Skin epidermis (tissue), 12 donors: ENCODE measurements at regions not wholly inside any gene's neighbourhood (a gene's known extent, or its start where the extent isn't known, plus 50 kb on each side); places are given as distances from the start of the nearest gene placed in this dataset.

Source experiments
- H3K27ac ChIP-seq, 21 experiments: fragments of 200-600 bp; sonication (generic) in 11 of 21; one replicate each; pipeline ENCODE4 v1.5.0; 2020; ENCODE audit warnings: mild to moderate bottlenecking in 3 of 21, inconsistent platforms in 2 of 21, moderate library complexity in 2 of 21
- H3K4me3 ChIP-seq, 7 experiments: fragments of 200-600 bp; sonication (generic) in 2 of 7; one replicate each; pipeline ENCODE4 v1.5.0; 2020; ENCODE audit warnings: inconsistent platforms in 2 of 7, mild to moderate bottlenecking in 2 of 7, moderate library complexity in 1 of 7

- Histone ChIP-seq H3K4me3 (no peak overlapping the region), H3K27ac (no peak overlapping the region)
These were observed 259.6 kb upstream of the ATP2B1 start for GRCh38 chr12:89968151-89968700.

DNA sequence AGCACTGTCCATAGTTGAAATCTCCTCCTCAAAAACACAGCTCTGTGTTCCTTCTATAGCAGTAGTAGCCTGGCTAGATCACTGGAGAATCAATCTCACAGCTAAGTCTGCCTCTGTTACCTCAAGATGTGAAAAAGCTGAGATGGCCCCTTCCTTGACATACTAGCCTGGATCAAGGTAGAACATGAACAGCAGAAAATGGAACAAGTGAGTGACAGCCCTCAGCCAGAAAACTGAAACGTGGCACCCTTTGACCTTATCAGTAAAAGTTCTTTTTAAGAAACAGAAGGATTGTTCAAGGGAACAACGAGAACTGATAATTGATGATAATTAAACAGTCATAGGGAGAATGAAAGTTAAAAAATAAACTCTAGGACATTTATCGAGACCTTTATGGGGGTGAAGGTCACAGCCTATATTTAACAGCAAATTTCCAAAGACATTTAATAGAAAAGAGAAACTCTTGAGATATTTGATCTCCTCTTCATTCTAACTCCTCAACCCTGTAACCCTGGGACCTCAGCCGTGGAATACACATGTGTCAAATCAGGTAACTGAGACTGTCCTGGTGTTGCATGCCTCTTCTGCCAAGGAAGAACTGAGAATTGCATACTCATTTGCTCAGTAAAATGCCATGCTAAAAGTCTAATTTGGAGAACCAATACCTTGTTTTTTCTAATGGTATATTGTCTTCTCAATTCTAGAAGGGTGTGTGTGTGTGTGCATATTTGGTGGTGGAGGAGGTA is 258.0 kb upstream of the ATP2B1 start:
- Histone ChIP-seq H3K4me3 (no peak overlapping the region), H3K27ac (no peak overlapping the region)

DNA sequence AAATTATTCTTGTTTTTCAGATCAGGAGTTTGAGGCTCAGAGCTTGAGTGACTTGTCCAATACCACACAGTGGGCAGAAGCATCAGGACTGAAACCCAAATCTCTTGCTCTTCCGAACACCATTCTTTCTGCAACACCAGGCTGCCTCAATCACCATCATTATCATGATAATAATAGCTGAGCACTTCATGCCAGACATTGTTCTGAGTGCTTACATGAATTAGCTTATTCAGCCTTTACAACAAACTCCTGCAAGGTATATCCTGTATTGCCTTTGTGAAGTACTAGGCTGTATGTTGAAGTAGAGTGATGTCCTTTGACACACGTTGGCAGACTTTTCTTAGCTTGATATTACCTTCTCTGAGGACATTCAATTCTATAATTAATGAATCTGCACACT is 257.4 kb upstream of the ATP2B1 start:
- H3K27ac ChIP-seq, result no peak overlapping the region

DNA sequence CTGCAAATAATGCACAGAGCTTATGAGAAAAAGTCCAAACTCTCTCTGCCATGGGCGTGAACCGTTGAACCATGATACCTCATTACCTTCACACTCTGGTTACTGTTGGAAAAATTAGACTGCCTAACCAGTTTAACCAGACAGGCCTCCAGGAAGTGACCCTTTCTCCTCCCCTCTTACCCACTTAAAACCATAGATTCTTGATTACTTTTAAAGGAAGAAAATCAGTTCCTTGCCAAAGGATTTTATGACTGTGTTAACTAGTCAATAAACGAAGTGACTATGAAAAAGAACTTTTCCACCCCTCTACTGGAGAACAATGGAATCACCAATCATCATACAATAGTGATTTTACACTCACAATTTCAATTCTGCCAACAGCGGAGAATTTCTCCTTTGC is 254.0 kb upstream of the ATP2B1 start:
- Histone ChIP-seq H3K4me3 (no peak overlapping the region), H3K27ac (no peak overlapping the region)

More for the DNA sequence above, 257.4 kb upstream of the ATP2B1 start:
- H3K4me3 ChIP-seq, result no peak overlapping the region

- Histone ChIP-seq H3K27ac (no peak overlapping the region), H3K4me3 (no peak overlapping the region)
These were observed 252.2 kb upstream of the ATP2B1 start for GRCh38 chr12:89960607-89961394.

GRCh38 chr12:89960011-89960507 is 251.4 kb upstream of the ATP2B1 start:
- Histone ChIP-seq H3K27ac (no peak overlapping the region), H3K4me3 (no peak overlapping the region)

- H3K4me3 ChIP-seq, result no peak overlapping the region
- no peak overlapping the region for H3K27ac ChIP-seq
These were observed 250.5 kb upstream of the ATP2B1 start for GRCh38 chr12:89959179-89959578.

- no peak overlapping the region for H3K4me3 ChIP-seq
- H3K27ac ChIP-seq, result no peak overlapping the region
These were observed 245.6 kb upstream of the ATP2B1 start for GRCh38 chr12:89954259-89954658.

DNA sequence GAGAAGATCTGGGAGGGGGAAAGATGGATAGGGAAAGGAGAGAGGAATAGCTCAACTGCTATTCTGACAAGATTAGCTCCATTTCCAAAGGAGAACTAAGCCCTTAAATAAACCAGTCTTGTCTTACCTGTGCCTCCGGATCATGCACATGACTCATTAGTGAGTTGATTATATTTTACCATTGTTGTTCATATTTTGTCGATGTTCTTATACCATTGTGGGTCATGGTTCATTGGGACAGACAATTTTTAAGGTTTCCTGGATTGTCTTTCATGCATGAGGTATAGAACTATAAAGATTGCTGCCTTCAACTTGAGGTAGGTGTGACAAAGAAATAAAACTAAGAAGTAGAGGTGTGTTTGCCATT is 243.0 kb upstream of the ATP2B1 start:
- no peak overlapping the region for H3K4me3 ChIP-seq
- H3K27ac ChIP-seq, result no peak overlapping the region

DNA sequence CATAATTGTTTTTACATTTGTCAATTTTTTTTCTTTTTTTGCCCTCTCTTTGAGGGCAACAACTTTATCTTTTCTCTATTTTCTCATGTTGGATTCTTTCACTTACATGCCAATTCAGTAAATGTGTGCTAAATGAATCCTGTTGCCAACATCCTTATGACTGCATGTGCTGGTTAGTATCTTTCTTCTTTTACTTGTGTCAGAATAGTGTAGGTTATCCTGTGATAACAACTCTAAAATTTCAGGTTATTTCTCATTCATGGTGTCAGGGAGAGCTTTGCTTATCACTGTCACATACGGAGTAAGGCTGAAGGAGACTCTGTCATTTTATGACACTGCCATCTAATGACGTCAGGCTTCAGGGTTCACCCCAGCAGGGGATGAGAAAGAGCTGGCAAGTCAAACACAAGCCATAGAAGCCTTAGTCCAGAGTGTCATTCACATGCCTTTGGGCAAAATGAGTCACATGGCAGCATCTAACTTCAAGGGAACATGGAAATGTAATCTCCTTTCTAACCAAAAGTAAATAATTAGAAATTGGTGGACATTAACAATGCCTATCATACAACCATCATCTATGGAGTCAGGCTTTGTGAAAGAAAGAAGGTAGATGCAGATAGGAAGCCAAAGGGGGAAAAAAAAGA is 242.5 kb upstream of the ATP2B1 start:
- peak overlapping the region in 3 of 21 experiments; percentile 22 to 73 (median 53) for H3K27ac ChIP-seq
- H3K4me3 ChIP-seq, result no peak overlapping the region

GRCh38 chr12:89950421-89950820 is 241.8 kb upstream of the ATP2B1 start:
- no peak overlapping the region for H3K4me3 ChIP-seq
- H3K27ac ChIP-seq, result peak overlapping the region in 15 of 21 experiments; percentile 22 to 80 (median 44)

- Histone ChIP-seq H3K27ac (peak overlapping the region in 17 of 21 experiments; percentile 1 to 80 (median 47)), H3K4me3 (no peak overlapping the region)
These were observed 241.0 kb upstream of the ATP2B1 start for GRCh38 chr12:89949457-89950195.

- peak overlapping the region in 13 of 21 experiments; percentile 9 to 80 (median 45) for H3K27ac ChIP-seq
- no peak overlapping the region for H3K4me3 ChIP-seq
These were observed 239.9 kb upstream of the ATP2B1 start for GRCh38 chr12:89948271-89949175.

GRCh38 chr12:89947437-89948270 is 239.0 kb upstream of the ATP2B1 start:
- H3K4me3 ChIP-seq, result no peak overlapping the region
- H3K27ac ChIP-seq, result peak overlapping the region in 13 of 21 experiments; percentile 9 to 80 (median 45)

GRCh38 chr12:89946518-89947135 is 238.0 kb upstream of the ATP2B1 start:
- Histone ChIP-seq H3K27ac (peak overlapping the region in 1 of 21 experiments; percentile 80), H3K4me3 (no peak overlapping the region)

DNA sequence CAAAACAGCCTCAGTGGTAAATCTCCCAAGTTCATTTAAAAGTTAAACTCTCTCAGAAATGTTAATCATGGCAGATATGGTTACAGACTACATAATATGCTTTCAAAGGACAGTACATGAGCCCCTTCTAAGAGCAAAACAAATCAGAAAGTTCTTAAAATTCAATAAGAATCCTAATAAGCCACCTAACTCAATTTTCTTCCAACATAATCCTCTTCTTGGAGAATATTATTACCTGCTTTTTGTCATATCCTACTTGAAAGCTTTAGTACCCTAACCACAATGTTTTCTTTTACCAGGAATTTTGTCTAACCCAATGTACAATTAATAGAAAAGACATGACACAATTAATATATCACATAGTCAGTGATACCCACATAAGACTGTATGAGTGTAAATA is 236.5 kb upstream of the ATP2B1 start:
- Histone ChIP-seq H3K27ac (no peak overlapping the region), H3K4me3 (no peak overlapping the region)

GRCh38 chr12:89943463-89943862 is 234.8 kb upstream of the ATP2B1 start:
- H3K27ac ChIP-seq, result peak overlapping the region in 1 of 21 experiments; percentile 4
- H3K4me3 ChIP-seq, result no peak overlapping the region
